Amniotic stem cell (primary cell): ENCODE measurements at regions not wholly inside any gene's neighbourhood (a gene's known extent, or its start where the extent isn't known, plus 50 kb on each side); places are given as distances from the start of the nearest gene placed in this dataset.

ENCODE experiments used
- DNase-seq: peaks from one replicate; lab custom pipeline; 2025; lab: John Stamatoyannopoulos, UW

DNA sequence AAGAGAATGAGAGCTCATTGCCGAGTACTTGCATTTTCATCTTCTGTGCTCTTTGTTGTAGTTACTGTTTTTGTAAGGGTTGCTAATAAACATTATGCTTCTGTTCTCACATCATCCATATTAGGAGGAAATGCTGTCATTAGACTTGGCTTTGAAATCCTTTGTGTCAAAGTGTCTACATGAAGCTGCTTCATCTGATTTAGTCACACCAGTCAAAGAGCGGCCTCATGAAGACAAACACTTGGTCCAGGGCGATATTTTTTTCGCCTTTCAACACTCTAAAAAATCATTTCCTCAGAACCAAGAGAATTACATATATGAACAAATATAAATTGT, 105.0 kb downstream of the SPRY2 start:
- no peak for DNase-seq

DNA sequence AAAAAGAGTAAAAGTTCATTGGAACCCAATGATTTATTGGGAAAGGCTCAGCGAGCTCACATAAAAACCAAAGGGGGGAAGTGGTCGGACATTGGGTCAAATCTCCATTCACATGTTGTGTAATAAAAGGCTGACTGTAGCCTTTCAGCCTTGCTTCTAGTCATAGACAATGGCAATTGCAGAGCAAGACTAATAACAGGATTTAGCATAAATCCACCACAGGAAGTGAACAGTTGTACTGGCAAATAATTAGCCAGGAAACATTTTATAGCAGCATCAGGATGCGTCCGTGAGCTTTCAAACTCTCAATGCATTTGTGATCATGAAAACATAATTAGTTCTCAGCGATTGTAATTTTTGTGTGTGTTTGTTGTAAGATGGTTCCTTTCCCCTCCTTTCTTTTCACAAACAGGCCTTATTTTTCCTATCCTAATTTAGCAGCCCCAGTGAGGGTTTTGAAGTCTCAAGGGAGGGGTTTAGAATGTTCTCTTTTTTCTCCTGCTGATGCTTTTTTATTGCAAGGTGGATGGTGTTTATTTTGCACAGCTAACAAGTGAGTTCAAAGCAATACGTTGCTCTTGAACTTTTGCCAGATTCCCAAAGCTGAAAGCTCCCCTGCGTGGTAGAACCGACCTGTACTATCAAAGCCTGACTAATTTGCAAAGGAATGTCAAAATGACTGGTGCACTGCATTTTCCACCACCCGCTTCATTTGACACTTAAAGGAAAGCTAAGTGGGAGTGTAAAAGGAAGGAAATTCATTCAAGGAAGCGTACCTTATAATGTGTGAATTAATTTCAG, 105.6 kb downstream of the SPRY2 start:
- DNase-seq = no peak

DNA sequence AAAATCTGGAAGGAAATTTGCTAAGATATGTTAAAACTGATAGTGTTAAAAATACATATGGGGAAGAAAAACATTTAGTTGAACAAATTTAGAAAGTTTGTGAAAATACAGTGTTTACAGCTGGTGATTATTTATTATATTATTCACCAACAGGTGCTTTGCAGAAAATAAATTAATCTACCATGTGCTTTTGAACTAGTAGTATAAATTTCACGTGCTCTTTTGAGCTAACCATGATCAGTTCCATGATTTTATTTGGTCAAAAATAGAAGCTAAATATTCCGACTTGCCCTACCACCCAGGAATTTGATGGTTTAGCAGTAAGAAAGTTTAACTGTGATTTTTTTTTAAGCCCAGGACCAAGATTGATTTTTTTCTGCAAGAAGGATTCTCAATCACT, 113.3 kb downstream of the SPRY2 start:
- no peak for DNase-seq

- no peak for DNase-seq
Measured at GRCh38 chr13:80226645-80227044, 114.3 kb downstream of the SPRY2 start.

GRCh38 chr13:80224468-80224867, 116.5 kb downstream of the SPRY2 start:
- DNase-seq = no peak

- DNase-seq = no peak
Measured at GRCh38 chr13:80217614-80218456, 123.1 kb downstream of the SPRY2 start.

GRCh38 chr13:80215368-80215767, 125.6 kb downstream of the SPRY2 start:
- no peak for DNase-seq

DNA sequence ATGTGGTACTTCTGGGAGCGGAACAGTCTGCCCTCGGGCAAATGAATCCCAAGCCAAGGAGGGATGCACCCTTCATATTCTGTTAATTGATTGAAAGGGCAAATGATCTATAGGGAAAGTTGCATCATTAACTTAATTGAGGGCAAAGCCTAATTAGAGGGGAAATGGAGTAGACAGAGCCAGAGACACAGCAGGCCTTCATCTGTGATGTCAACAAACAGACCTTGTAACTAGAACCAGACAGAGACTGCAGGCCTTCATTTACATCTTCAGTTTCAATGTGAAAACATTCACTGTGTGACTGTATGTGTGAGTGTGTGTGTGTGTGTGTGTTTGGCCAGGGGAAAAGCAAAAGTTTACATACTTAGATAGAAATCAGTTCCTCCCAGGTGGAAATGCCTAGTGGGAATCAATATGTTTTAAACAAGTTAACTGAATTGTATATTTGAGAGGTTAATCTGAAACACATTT, 126.4 kb downstream of the SPRY2 start:
- no peak for DNase-seq

DNA sequence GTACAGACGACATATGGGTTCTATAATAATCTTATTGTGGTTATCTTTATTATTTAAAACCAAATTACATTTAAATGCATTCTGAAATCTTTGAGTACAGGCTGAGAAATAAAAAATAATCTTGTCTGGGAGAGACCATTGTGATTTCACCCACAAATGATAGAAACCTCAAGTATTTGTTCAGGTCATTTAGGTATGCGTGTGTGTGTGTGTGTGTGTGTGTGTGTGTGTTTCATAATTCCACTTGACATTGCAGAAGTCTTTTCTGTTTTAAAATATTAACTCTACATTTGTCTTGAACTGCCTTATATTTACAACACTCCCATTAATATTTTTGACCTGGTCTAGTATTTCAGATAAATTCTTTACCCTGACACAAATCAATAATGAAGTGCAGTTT, 126.9 kb downstream of the SPRY2 start:
- DNase-seq = no peak

DNA sequence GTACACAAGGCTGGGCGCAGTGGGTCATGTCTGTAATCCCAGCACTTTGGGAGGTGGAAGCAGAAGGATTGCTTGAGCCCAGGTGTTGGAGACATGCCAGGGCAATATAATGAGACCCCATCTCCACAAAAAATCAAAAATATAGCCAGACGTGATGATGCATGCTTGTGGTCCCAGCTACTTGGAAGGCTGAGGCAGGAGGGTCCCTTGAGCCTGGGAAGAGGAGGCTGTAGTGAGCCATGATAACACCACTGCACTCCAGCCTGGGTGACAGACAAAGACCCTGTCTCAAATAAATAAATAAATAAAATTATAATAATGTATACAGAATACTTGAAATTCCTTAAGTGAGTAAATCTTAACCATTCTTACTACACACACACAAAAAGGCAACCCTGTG, 127.7 kb downstream of the SPRY2 start:
- DNase-seq = no peak

DNA sequence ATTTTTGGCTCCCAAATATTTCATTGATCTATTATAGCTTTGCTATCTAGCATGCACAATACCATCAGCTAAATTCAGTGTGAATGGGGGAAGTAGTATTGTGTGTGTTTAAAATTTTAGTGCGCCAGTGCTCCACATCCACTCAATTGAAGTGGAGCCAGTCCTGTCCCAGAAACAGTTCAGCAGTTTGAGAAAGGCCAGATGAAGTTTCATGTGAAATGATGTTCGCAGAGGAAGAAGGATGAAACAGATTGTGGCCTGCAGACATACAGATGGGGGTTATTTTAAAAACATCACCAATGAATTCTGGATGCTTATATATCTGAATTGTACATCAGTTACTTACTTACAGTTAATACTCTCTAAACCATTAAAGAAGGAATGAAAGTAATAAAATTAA, 129.4 kb downstream of the SPRY2 start:
- no peak for DNase-seq

- DNase-seq = no peak
Measured at GRCh38 chr13:80204642-80205041, 136.3 kb downstream of the SPRY2 start.

GRCh38 chr13:80203496-80203895, 137.4 kb downstream of the SPRY2 start:
- DNase-seq = no peak

DNA sequence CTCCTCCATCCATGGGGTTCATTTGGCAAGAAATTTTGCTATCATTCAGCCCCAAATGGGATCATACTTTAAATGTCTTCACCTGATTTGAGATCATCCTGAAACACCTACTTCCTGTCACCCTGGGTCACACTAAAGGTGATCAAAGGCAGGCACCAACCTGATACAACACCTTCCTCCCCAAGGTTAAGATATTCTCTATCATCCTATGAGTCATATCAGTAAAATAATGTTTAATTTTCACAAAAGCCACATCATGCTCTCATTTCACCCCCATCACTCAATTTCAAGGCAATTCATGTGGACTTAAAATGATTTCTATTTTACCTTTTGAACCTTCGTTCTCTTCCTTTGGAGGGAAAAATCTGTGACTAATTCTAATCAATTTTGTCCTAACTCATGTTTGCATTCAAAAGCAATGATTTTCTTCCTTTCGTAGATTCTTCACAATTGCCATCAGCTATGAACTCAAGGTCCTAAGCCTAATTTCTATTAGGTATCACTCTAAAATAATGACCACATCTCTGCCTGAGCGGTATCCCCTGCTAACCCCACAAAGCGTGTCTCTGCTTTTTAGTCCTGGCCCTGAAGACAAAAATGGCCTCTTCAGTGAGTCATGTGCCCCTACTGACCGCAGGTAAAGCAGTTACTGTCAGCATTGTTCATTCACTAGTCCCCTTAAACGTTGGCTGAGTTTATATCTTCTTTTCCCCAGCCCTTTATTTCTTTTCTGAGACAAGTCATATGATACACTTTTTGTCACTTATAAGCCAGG, 139.0 kb downstream of the SPRY2 start:
- DNase-seq = no peak

GRCh38 chr13:80199585-80200292, 141.2 kb downstream of the SPRY2 start:
- no peak for DNase-seq

DNA sequence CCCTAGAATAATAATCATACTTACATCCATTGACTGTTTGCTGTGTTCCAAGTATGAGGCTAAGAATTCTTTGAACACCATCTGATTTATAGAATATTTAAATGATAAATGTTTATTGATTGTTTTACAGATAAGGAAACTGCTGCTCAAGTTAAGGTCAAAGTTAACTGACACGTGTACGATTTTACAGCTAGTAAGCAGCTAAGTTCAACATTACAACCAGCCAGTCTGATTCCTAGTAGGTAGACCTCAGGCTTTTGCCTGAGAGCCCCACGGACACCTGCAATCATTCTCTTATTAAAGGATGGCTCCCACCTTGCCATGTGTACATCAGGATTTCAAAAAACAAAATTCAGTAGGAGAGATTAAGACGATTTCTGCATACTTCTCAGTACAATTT, 141.9 kb downstream of the SPRY2 start:
- no peak for DNase-seq

DNA sequence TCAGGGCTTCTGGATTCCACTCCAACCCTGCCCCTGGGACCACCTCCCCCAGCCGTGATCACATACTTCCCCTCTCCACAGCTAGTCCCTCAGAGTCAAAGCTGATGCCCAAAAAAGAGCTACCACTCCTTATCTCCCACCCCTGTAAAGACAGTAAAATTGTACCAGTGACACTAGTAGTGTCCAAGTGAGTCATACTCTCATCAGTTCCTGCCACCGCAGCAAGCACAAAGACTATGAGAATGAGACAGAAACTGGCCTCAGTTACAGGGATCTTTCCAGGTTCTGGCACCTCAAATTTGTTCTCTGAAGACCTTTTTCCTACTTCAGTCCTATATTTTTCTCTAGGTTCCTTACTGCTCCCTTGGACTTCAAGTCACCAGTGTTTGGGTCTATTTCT, 144.2 kb downstream of the SPRY2 start:
- DNase-seq = no peak

DNA sequence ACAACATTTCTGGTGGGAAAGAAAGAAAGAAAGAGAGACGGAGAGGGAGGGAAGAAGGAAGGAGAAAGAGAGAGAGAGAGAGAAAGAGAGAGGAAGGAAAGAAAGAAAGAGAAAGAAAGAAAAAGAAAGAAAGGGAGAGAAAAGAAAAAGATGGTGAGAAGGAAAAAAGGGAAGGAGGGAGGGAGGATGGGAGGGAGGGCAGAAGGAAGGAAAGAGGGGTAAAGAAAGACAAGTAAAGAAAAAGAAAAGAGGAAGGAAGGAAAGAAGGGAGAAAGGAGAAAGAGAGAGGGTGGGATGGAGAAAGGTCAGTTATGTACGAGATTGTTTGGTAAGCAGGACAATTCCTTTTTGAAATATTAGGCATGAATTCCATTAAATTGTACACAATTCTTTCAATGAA, 145.3 kb downstream of the SPRY2 start:
- no peak for DNase-seq

- no peak for DNase-seq
Measured at GRCh38 chr13:80189889-80190597, 150.9 kb downstream of the SPRY2 start.

DNA sequence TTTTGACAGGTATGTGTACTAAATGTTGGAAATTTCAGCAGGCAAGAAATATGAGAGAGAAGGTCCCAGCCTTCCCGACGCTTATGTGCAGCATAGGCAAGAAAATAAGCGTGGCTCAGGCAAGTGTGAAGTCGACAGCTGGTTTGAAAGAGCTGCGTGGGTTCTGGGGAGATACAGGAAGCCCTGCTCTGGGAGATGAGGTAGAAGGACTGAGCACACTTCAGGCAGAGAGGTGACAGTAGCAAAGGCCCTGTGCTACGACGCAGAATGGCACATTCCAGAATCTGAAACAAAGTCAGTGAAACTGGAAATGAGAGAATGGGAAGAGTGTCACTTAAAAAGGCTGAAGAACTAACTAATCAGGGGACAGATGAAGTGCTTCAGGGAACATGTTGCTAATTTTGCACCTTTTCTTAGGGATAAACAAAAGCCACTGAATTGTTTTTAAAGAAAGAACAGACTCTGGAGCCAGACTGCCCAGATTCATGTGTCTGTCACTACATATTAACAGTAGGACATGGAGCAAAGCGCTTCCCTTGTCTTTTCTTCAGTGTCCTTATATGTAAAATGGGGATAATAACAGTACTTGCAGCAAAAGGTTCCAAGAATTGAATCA, 160.1 kb downstream of the SPRY2 start:
- DNase-seq = no peak

- no peak for DNase-seq
Measured at GRCh38 chr13:80177327-80177726, 163.6 kb downstream of the SPRY2 start.
